ENCODE measurements at regions not wholly inside any gene's neighbourhood (a gene's known extent, or its start where the extent isn't known, plus 50 kb on each side); places are given as distances from the start of the nearest gene placed in this dataset.

DNA sequence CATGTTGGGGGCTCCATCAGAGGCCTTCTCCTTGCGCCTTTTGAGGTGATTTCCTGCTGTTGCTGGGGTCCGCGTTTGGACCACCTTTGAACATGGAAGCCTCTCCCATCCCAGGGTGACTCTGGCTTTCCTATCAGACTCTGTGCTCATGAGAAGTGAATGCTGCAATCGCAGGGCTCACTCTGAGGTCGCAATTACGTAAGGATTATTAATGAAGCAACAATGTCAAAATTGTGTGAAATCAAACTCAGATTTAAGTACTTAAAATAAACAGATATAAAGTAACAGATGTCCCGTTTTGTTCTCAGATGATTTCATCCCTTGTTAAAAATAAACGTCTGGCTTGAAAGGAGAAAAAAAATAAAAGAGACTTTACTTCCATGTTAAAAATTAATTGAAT is 634.2 kb downstream of the BNC2 start:
- Mint-ChIP-seq H3K27ac (no peak overlapping the region), H3K4me1 (no peaks in the 10 kb centered on the region), H3K4me3 (no peak overlapping the region), H3K27me3 (ENCODE audit: low read depth) (no peaks in the 10 kb centered on the region), H3K9me3 (no peaks in the 10 kb centered on the region), H3K36me3 (ENCODE audit: insufficient read depth in 1 of 3, low read depth in 3 of 3) (peaks cover 0 to 2% (median 0%) of the 10 kb centered on the region in 3 experiments; a peak in 2 of 7 replicates)
- Histone ChIP-seq H2BK5ac (ENCODE audit: insufficient read length, low read length) (no peak overlapping the region), H2AFZ (ENCODE audit: low read length) (no peak overlapping the region), H4K8ac (replicated peaks; ENCODE audit: insufficient read length, low read depth, low read length) (no peak overlapping the region), H2BK20ac (ENCODE audit: low read depth, low read length, poor library complexity, severe bottlenecking) (no peak overlapping the region), H3K9me3 (ENCODE audit: control insufficient read depth, low read depth, low read length) (no peaks in the 10 kb centered on the region), H2BK15ac (ENCODE audit: low read depth, low read length) (no peak overlapping the region), H3K14ac (ENCODE audit: insufficient read depth, low read length) (no peak overlapping the region), H3K9ac (ENCODE audit: extremely low read depth, insufficient read length, low read length) (no peak overlapping the region), H3K56ac (ENCODE audit: insufficient read length, low read depth, low read length) (no peak overlapping the region), H3K18ac (ENCODE audit: insufficient read length, low read depth, low read length) (no peak overlapping the region), H4K5ac (ENCODE audit: insufficient read length, low read depth, low read length) (no peak overlapping the region), H3K4ac (ENCODE audit: low read depth, low read length) (no peak overlapping the region), H4K20me1 (ENCODE audit: control insufficient read depth, insufficient read depth, insufficient read length) (no peaks in the 10 kb centered on the region), H2BK120ac (ENCODE audit: low read depth, low read length, poor library complexity, severe bottlenecking) (no peak overlapping the region), H3T11ph (ENCODE audit: low read length) (no peak overlapping the region), H3K79me1 (ENCODE audit: insufficient read depth, low read depth, low read length, poor library complexity, severe bottlenecking) (no peaks in the 10 kb centered on the region), H2AK5ac (ENCODE audit: insufficient read length, low read length) (no peak overlapping the region), H3K23ac (ENCODE audit: insufficient read length, low read depth, low read length) (no peak overlapping the region), H3K23me2 (ENCODE audit: insufficient read length, low read depth, low read length, poor library complexity, severe bottlenecking) (no peaks in the 10 kb centered on the region), H3K27me3 (ENCODE audit: insufficient read depth, low read length) (no peaks in the 10 kb centered on the region), H3K27ac (ENCODE audit: insufficient read length, low read depth, low read length) (no peak overlapping the region), H2BK12ac (ENCODE audit: insufficient read length, low read depth, low read length) (no peak overlapping the region), H3K4me2 (ENCODE audit: insufficient read depth, insufficient read length, low read length) (no peak overlapping the region), H3K4me1 (ENCODE audit: insufficient read depth, low read length) (no peaks in the 10 kb centered on the region), H3K79me2 (ENCODE audit: insufficient read depth, low read length) (no peaks in the 10 kb centered on the region), H4K91ac (ENCODE audit: insufficient read length, low read depth, low read length) (no peak overlapping the region)
- DNase-seq: no peak
- WGBS (ENCODE audit: extremely low coverage, insufficient read length, low lambda C conversion rate): no CpG with 5 or more reads among the region's 8 CpGs
- TF ChIP-seq, protein P1, sequence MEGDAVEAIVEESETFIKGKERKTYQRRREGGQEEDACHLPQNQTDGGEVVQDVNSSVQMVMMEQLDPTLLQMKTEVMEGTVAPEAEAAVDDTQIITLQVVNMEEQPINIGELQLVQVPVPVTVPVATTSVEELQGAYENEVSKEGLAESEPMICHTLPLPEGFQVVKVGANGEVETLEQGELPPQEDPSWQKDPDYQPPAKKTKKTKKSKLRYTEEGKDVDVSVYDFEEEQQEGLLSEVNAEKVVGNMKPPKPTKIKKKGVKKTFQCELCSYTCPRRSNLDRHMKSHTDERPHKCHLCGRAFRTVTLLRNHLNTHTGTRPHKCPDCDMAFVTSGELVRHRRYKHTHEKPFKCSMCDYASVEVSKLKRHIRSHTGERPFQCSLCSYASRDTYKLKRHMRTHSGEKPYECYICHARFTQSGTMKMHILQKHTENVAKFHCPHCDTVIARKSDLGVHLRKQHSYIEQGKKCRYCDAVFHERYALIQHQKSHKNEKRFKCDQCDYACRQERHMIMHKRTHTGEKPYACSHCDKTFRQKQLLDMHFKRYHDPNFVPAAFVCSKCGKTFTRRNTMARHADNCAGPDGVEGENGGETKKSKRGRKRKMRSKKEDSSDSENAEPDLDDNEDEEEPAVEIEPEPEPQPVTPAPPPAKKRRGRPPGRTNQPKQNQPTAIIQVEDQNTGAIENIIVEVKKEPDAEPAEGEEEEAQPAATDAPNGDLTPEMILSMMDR (conservative IDR thresholded peaks at IDR 0.05): no peak
